GM12878 (cell line): ENCODE measurements at regions not wholly inside any gene's neighbourhood (a gene's known extent, or its start where the extent isn't known, plus 50 kb on each side); places are given as distances from the start of the nearest gene placed in this dataset.

Experiments used
- ATAC-seq: fragments of 200-7000 bp; cut with Tn5 transposase; 3 replicates; pipeline ENCODE4 v1.9.1; 2020; ENCODE audit warnings: mild to moderate bottlenecking, moderate library complexity
- BruUV-seq: library from RNA; stranded (reverse); fragments of 400-500 nt; replicated peaks from 2 replicates; lab custom pipeline; 2021; lab: Mats Ljungman, UMichigan
- CTCF ChIA-PET: fragments of 300-600 bp; sonication (Branson Sonifier 250); formaldehyde crosslinking; extraction: SDS; loops from one replicate; lab custom pipeline; 2021; ENCODE audit warnings: inconsistent platforms; lab: Yijun Ruan, JAX
- POLR2A ChIA-PET: fragments of 350-600 bp; formaldehyde crosslinking; extraction: SDS; loops from one replicate; lab custom pipeline; 2021; ENCODE audit warnings: inconsistent platforms; lab: Charles Lee
- RAD21 ChIA-PET: fragments of 300-600 bp; sonication (Branson Sonifier 250); formaldehyde crosslinking; loops from one replicate; lab custom pipeline; 2023; ENCODE audit warnings: antibody characterized with exemption; ENCODE audit not compliant: unreplicated experiment; lab: Charles Lee
- SMC1A ChIA-PET: fragments of 300-600 bp; sonication (Branson Sonifier 250); formaldehyde crosslinking; loops from one replicate; lab custom pipeline; 2023; ENCODE audit not compliant: unreplicated experiment, uncharacterized antibody; lab: Charles Lee
- DNase-seq: peaks from one replicate; pipeline ENCODE4 v3.0.0-alpha.2; 2011; ENCODE audit warnings: low read depth, low spot score
- FAIRE-seq: peaks from 3 replicates; lab custom pipeline; 2011; peaks lifted over from hg19 to GRCh38; lab: Jason Lieb, UNC
- H2AFZ ChIP-seq: 2 replicates; pipeline ENCODE4 v1.6.0; 2011; ENCODE audit warnings: low read depth, low read length, control low read depth; ENCODE audit not compliant: control insufficient read depth
- H3K27ac ChIP-seq: 2 replicates; pipeline ENCODE4 v1.5.1; 2011; ENCODE audit warnings: control low read depth; ENCODE audit not compliant: control insufficient read depth, insufficient read depth
- H3K27me3 ChIP-seq, 2 experiments: replicated peaks in 1 of 2; 2 replicates each; pipeline versions ENCODE4 v1.6.0 to v1.6.1; 2011; ENCODE audit warnings: low read length in 1 of 2; ENCODE audit not compliant: control insufficient read depth in 2 of 2, insufficient read depth in 2 of 2
- H3K36me3 ChIP-seq, 2 experiments: 2 replicates each; pipeline ENCODE4 v1.5.1; 2011; ENCODE audit warnings: low read length in 1 of 2; ENCODE audit not compliant: control insufficient read depth in 2 of 2, insufficient read depth in 2 of 2
- H3K4me1 ChIP-seq: 2 replicates; pipeline ENCODE4 v1.6.1; 2011; ENCODE audit warnings: mild to moderate bottlenecking, low read length, moderate library complexity, mixed read lengths; ENCODE audit not compliant: control insufficient read depth, insufficient read depth
- H3K4me2 ChIP-seq: 2 replicates; pipeline ENCODE4 v1.6.0; 2011; ENCODE audit warnings: control low read depth; ENCODE audit not compliant: control insufficient read depth, insufficient read depth
- H3K4me3 ChIP-seq: fragments of 200-600 bp; sonication (generic); 2 replicates; pipeline ENCODE4 v1.5.1; 2016
- H3K79me2 ChIP-seq: 2 replicates; pipeline ENCODE4 v1.6.0; 2011; ENCODE audit warnings: low read length; ENCODE audit not compliant: control insufficient read depth, insufficient read depth
- H3K9ac ChIP-seq: 2 replicates; pipeline ENCODE4 v1.8.0; 2011; ENCODE audit warnings: low read length, control low read depth, mixed read lengths; ENCODE audit not compliant: control insufficient read depth, insufficient read depth
- H3K9me3 ChIP-seq: replicated peaks from 3 replicates; pipeline ENCODE4 v1.5.1; 2011; ENCODE audit warnings: mild to moderate bottlenecking, low read length; ENCODE audit not compliant: control insufficient read depth, insufficient read depth
- H4K20me1 ChIP-seq: 2 replicates; pipeline ENCODE4 v1.6.0; 2011; ENCODE audit not compliant: control insufficient read depth, insufficient read depth
- ASH2L ChIP-seq: fragments of 300-600, 200-600 bp; sonication (generic); IDR thresholded peaks from 2 replicates; pipeline ENCODE4 v1.6.1; 2017; ENCODE audit warnings: low read depth, mild to moderate bottlenecking, borderline replicate concordance
- KDM1A ChIP-seq: fragments of 200-600 bp; sonication (generic); IDR thresholded peaks from 2 replicates; pipeline ENCODE4 v1.6.1; 2016; ENCODE audit warnings: borderline replicate concordance
- RAD51 ChIP-seq: fragments of 450-650 bp; IDR thresholded peaks from 2 replicates; pipeline ENCODE4 v1.6.1; 2016; ENCODE audit warnings: moderate library complexity, mild to moderate bottlenecking, inconsistent platforms
- RBBP5 ChIP-seq: fragments of 200-600 bp; sonication (generic); conservative IDR thresholded peaks from 2 replicates; pipeline ENCODE4 v1.6.1; 2016
- WGBS: methylation state at CpG from one replicate; pipeline ENCODE4 v1.1.6; 2016; ENCODE audit warnings: low lambda C conversion rate; ENCODE audit not compliant: insufficient replicate concordance, insufficient coverage; ENCODE audit errors: missing lambda C conversion rate; 5-methylcytosine and 5-hydroxymethylcytosine counted together
- in situ Hi-C: fragments of 300-500 bp; cut with MboI; formaldehyde crosslinking; loops from 9 replicates; pipeline ENCODE4 v1.14.3; 2018; ENCODE audit warnings: mixed read lengths
- intact Hi-C: fragments of 100-400 bp; cut with micrococcal nuclease; formaldehyde crosslinking; loops from one replicate; pipeline ENCODE4 v1.14.2; 2022; ENCODE audit not compliant: unreplicated experiment
- TF ChIP-seq, protein P1 (sequence below): fragments of 450-650 bp; IDR thresholded peaks from 2 replicates; pipeline ENCODE4 v1.6.1; 2017; ENCODE audit warnings: mild to moderate bottlenecking, moderate library complexity

DNA sequence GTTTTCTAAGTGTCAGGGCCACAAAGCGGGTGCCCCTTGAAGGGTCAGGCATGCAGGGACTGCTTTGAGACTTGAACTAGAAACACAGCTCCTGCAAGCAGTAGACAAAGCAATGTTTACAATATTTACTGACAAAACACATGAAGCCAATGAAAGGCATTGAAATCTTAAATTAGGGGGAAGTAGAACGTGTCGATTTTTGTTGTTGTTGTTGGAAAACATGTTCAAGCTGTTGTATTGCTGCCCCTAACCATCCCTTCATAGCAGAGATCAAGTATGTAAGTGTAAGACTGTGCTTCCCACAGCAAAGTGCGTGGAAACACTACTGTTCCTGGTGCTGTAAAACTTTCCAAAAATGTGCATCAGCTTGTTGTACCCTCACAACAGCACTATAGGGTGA, 131.6 kb upstream of the MGMT start:
- Histone ChIP-seq H3K27ac (no peak overlapping the region), H3K36me3 (no peaks in the 10 kb centered on the region), H4K20me1 (no peaks in the 10 kb centered on the region), H3K4me3 (no peak overlapping the region), H3K79me2 (no peaks in the 10 kb centered on the region), H3K27me3 (no peaks in the 10 kb centered on the region), H3K4me1 (no peaks in the 10 kb centered on the region), H3K9me3 (no peaks in the 10 kb centered on the region), H2AFZ (no peak overlapping the region), H3K4me2 (no peak overlapping the region), H3K9ac (no peak overlapping the region)
- in situ Hi-C loops = no loop called here
- DNase-seq (no peak), ATAC-seq (no peak), FAIRE-seq (no peak)
- intact Hi-C loops = no loop called here
- no peak for TF ChIP-seq KDM1A
- TF ChIP-seq RAD51 = no peak
- TF ChIP-seq, protein P1, sequence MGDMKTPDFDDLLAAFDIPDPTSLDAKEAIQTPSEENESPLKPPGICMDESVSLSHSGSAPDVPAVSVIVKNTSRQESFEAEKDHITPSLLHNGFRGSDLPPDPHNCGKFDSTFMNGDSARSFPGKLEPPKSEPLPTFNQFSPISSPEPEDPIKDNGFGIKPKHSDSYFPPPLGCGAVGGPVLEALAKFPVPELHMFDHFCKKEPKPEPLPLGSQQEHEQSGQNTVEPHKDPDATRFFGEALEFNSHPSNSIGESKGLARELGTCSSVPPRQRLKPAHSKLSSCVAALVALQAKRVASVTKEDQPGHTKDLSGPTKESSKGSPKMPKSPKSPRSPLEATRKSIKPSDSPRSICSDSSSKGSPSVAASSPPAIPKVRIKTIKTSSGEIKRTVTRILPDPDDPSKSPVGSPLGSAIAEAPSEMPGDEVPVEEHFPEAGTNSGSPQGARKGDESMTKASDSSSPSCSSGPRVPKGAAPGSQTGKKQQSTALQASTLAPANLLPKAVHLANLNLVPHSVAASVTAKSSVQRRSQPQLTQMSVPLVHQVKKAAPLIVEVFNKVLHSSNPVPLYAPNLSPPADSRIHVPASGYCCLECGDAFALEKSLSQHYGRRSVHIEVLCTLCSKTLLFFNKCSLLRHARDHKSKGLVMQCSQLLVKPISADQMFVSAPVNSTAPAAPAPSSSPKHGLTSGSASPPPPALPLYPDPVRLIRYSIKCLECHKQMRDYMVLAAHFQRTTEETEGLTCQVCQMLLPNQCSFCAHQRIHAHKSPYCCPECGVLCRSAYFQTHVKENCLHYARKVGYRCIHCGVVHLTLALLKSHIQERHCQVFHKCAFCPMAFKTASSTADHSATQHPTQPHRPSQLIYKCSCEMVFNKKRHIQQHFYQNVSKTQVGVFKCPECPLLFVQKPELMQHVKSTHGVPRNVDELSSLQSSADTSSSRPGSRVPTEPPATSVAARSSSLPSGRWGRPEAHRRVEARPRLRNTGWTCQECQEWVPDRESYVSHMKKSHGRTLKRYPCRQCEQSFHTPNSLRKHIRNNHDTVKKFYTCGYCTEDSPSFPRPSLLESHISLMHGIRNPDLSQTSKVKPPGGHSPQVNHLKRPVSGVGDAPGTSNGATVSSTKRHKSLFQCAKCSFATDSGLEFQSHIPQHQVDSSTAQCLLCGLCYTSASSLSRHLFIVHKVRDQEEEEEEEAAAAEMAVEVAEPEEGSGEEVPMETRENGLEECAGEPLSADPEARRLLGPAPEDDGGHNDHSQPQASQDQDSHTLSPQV = no peak
- TF ChIP-seq ASH2L = no peak
- TF ChIP-seq RBBP5 = no peak
- ChIA-PET RAD21 (no interaction called here), SMC1A (no interaction called here), CTCF (interaction anchor here (0.9 kb wide), 1 partner anchor 11 kb away, joined by 3 read pairs; no protein-coding TSS in a partner anchor), POLR2A (no interaction called here)
- no TSS peak for BruUV-seq
- WGBS = 1% methylated on average over 4 of the region's 4 CpGs
